ENCODE measurements at regions not wholly inside any gene's neighbourhood (a gene's known extent, or its start where the extent isn't known, plus 50 kb on each side); places are given as distances from the start of the nearest gene placed in this dataset.

DNA sequence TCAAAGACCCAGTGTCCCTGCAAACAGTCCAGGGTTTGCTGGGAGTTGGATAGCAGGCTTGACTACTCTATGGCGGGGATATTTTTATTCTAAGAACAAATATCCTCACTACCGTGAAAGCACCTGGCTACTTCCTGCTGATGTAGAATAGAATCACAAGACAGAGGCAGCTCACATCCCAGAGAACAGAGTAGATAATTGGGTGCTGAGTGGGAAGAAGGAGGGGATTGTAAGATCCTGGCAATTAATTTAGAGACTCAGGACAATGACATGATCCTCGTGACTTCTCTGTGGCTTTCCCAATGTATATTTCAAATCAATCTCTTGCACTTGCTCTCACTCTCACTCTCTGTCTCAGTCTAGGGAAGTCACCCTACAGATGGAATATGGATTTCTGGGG, 341.9 kb upstream of the DCC start:
- H3K4me2 ChIP-seq (ENCODE audit: insufficient read depth, low read length) = no peak overlapping the region
- H4K20me1 ChIP-seq (replicated peaks; ENCODE audit: control insufficient read depth, insufficient read depth, low read length) = no peaks in the 10 kb centered on the region
- in situ Hi-C loops (cut with MboI) = no loop called here
- TF ChIP-seq ZNF121 (CRISPR knock-in tag; conservative IDR thresholded peaks at IDR 0.05) (no peak), PRPF4 (IDR thresholded peaks at IDR 0.05; ENCODE audit: insufficient read depth, low read depth, low read length, poor library complexity, severe bottlenecking) (no peak), PCBP2 (IDR thresholded peaks at IDR 0.05; ENCODE audit: low read depth, low read length, poor library complexity, severe bottlenecking) (no peak), HMGN3 (IDR thresholded peaks at IDR 0.05; ENCODE audit: borderline replicate concordance, extremely low read depth, insufficient read length, low read depth, low read length) (no peak), ZNF140 (CRISPR knock-in tag; IDR thresholded peaks at IDR 0.05) (no peak), MYC (IDR thresholded peaks at IDR 0.05; ENCODE audit: low read depth, low read length) (no peak), MYC (CRISPR knock-in tag; IDR thresholded peaks at IDR 0.05; ENCODE audit: borderline replicate concordance, low read depth) (no peak), ZC3H11A (IDR thresholded peaks at IDR 0.05; ENCODE audit: low read depth, low read length) (no peak), STAG1 (CRISPR knock-in tag; IDR thresholded peaks at IDR 0.05; ENCODE audit: borderline replicate concordance) (no peak), ZFPM2 (CRISPR knock-in tag; IDR thresholded peaks at IDR 0.05) (no peak), NONO (IDR thresholded peaks at IDR 0.05; ENCODE audit: low read depth in 2 of 2, low read length in 1 of 2) (no peak), ZC3H8 (IDR thresholded peaks at IDR 0.05) (no peak), MYNN (IDR thresholded peaks at IDR 0.05) (no peak), MYNN (CRISPR knock-in tag; IDR thresholded peaks at IDR 0.05) (no peak), ZNF551 (CRISPR knock-in tag; IDR thresholded peaks at IDR 0.05) (no peak), SMARCC2 (IDR thresholded peaks at IDR 0.05; ENCODE audit: low read depth) (no peak)
- TF ChIP-seq, protein P1, sequence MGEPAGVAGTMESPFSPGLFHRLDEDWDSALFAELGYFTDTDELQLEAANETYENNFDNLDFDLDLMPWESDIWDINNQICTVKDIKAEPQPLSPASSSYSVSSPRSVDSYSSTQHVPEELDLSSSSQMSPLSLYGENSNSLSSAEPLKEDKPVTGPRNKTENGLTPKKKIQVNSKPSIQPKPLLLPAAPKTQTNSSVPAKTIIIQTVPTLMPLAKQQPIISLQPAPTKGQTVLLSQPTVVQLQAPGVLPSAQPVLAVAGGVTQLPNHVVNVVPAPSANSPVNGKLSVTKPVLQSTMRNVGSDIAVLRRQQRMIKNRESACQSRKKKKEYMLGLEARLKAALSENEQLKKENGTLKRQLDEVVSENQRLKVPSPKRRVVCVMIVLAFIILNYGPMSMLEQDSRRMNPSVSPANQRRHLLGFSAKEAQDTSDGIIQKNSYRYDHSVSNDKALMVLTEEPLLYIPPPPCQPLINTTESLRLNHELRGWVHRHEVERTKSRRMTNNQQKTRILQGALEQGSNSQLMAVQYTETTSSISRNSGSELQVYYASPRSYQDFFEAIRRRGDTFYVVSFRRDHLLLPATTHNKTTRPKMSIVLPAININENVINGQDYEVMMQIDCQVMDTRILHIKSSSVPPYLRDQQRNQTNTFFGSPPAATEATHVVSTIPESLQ (CRISPR knock-in tag; IDR thresholded peaks at IDR 0.05) = no peak
- TF ChIP-seq, protein P2, sequence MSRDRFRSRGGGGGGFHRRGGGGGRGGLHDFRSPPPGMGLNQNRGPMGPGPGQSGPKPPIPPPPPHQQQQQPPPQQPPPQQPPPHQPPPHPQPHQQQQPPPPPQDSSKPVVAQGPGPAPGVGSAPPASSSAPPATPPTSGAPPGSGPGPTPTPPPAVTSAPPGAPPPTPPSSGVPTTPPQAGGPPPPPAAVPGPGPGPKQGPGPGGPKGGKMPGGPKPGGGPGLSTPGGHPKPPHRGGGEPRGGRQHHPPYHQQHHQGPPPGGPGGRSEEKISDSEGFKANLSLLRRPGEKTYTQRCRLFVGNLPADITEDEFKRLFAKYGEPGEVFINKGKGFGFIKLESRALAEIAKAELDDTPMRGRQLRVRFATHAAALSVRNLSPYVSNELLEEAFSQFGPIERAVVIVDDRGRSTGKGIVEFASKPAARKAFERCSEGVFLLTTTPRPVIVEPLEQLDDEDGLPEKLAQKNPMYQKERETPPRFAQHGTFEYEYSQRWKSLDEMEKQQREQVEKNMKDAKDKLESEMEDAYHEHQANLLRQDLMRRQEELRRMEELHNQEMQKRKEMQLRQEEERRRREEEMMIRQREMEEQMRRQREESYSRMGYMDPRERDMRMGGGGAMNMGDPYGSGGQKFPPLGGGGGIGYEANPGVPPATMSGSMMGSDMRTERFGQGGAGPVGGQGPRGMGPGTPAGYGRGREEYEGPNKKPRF (IDR thresholded peaks at IDR 0.05; ENCODE audit: low read depth, low read length) = no peak
- TF ChIP-seq, protein P3, sequence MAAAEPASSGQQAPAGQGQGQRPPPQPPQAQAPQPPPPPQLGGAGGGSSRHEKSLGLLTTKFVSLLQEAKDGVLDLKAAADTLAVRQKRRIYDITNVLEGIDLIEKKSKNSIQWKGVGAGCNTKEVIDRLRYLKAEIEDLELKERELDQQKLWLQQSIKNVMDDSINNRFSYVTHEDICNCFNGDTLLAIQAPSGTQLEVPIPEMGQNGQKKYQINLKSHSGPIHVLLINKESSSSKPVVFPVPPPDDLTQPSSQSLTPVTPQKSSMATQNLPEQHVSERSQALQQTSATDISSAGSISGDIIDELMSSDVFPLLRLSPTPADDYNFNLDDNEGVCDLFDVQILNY (CRISPR knock-in tag; IDR thresholded peaks at IDR 0.05) = no peak
- H3K9me3 ChIP-seq (replicated peaks; ENCODE audit: control insufficient read depth, insufficient read depth, low read depth, low read length) = no peaks in the 10 kb centered on the region
- H3K27ac ChIP-seq (ENCODE audit: extremely low read depth, low read depth, low read length) = no peak overlapping the region
- CTCF ChIA-PET (ENCODE audit: low intra/inter-chr PET ratio) = no interaction called here
- H3K79me2 ChIP-seq (ENCODE audit: control insufficient read depth, insufficient read depth, low read length) = no peaks in the 10 kb centered on the region
- FAIRE-seq (no peak), DNase-seq (ENCODE audit: extremely low read depth in 1 of 4, low spot score in 3 of 4) (no peak), ATAC-seq (no peak)
- 0% methylated on average over 3 of the region's 3 CpGs for WGBS (ENCODE audit: insufficient coverage, low coverage, missing lambda C conversion rate)
- no peak overlapping the region for H3K4me3 ChIP-seq
- intact Hi-C loops (cut with micrococcal nuclease) = no loop called here
- BruUV-seq (replicated peaks) = no TSS peak
- H3K9ac ChIP-seq (ENCODE audit: insufficient read depth in 1 of 2, low read depth in 2 of 2, low read length in 2 of 2) = no peak overlapping the region
- H2AFZ ChIP-seq (ENCODE audit: low read depth, low read length) = no peak overlapping the region
- no peaks in the 10 kb centered on the region for H3K27me3 ChIP-seq (ENCODE audit: control insufficient read depth in 2 of 2, insufficient read depth in 2 of 2, low read length in 2 of 2)
- H3K4me1 ChIP-seq (replicated peaks in 1 of 2; ENCODE audit: control insufficient read depth in 2 of 2, insufficient read depth in 2 of 2, low read length in 2 of 2) = no peaks in the 10 kb centered on the region
- H3K36me3 ChIP-seq (ENCODE audit: control insufficient read depth, insufficient read depth, low read length) = no peaks in the 10 kb centered on the region
- no peaks in the 10 kb centered on the region for H3K9me1 ChIP-seq (ENCODE audit: control insufficient read depth, insufficient read depth, low read length)
- POLR2A ChIA-PET = no interaction called here

Data from K562 (cell line).